H9 (cell line): ENCODE measurements at regions not wholly inside any gene's neighbourhood (a gene's known extent, or its start where the extent isn't known, plus 50 kb on each side); places are given as distances from the start of the nearest gene placed in this dataset.

Experiments
- DNase-seq: peaks from one replicate; pipeline ENCODE4 v3.0.0-alpha.2; 2017
- H2AFZ ChIP-seq: one replicate; pipeline ENCODE4 v1.6.1; 2013; ENCODE audit warnings: mild to moderate bottlenecking, low read length, control low read depth, moderate library complexity
- H2AK5ac ChIP-seq: 2 replicates; pipeline ENCODE4 v1.6.1; 2013; ENCODE audit warnings: low read length, control low read depth, mixed read lengths; ENCODE audit not compliant: insufficient read length
- H2BK120ac ChIP-seq: one replicate; pipeline ENCODE4 v1.6.1; 2013; ENCODE audit warnings: low read depth, mild to moderate bottlenecking, low read length, control low read depth, inconsistent platforms; ENCODE audit not compliant: poor library complexity, severe bottlenecking
- H2BK12ac ChIP-seq: 2 replicates; pipeline ENCODE4 v1.6.1; 2013; ENCODE audit warnings: low read length, control low read depth, mixed read lengths, low read depth; ENCODE audit not compliant: insufficient read length
- H2BK15ac ChIP-seq: 2 replicates; pipeline ENCODE4 v1.6.1; 2013; ENCODE audit warnings: low read depth, low read length, control low read depth
- H2BK20ac ChIP-seq: one replicate; pipeline ENCODE4 v1.6.1; 2013; ENCODE audit warnings: low read depth, mild to moderate bottlenecking, low read length, control low read depth, inconsistent platforms; ENCODE audit not compliant: poor library complexity, severe bottlenecking
- H2BK5ac ChIP-seq: 2 replicates; pipeline ENCODE4 v1.6.1; 2013; ENCODE audit warnings: low read length, control low read depth, mixed read lengths; ENCODE audit not compliant: insufficient read length
- H3K14ac ChIP-seq: 2 replicates; pipeline ENCODE4 v1.6.1; 2013; ENCODE audit warnings: low read length, control low read depth; ENCODE audit not compliant: insufficient read depth
- H3K18ac ChIP-seq: 2 replicates; pipeline ENCODE4 v1.6.1; 2013; ENCODE audit warnings: low read depth, mild to moderate bottlenecking, mixed read lengths, low read length, control low read depth; ENCODE audit not compliant: insufficient read length
- H3K23ac ChIP-seq: 2 replicates; pipeline ENCODE4 v1.6.1; 2013; ENCODE audit warnings: low read length, control low read depth, mixed read lengths, low read depth; ENCODE audit not compliant: insufficient read length
- H3K23me2 ChIP-seq: 2 replicates; pipeline ENCODE4 v1.6.1; 2013; ENCODE audit warnings: low read depth, mild to moderate bottlenecking, mixed read lengths, low read length, control low read depth; ENCODE audit not compliant: insufficient read length, poor library complexity, severe bottlenecking
- H3K27ac ChIP-seq: 2 replicates; pipeline ENCODE4 v1.5.1; 2013; ENCODE audit warnings: low read length, control low read depth, mixed read lengths, low read depth; ENCODE audit not compliant: insufficient read length
- H3K27me3 ChIP-seq: 2 replicates; pipeline ENCODE4 v1.6.1; 2013; ENCODE audit warnings: low read length, control low read depth, inconsistent platforms; ENCODE audit not compliant: insufficient read depth
- H3K4ac ChIP-seq: 2 replicates; pipeline ENCODE4 v1.6.1; 2013; ENCODE audit warnings: low read depth, mild to moderate bottlenecking, control low read depth, inconsistent platforms, low read length, moderate library complexity
- H3K4me1 ChIP-seq: 2 replicates; pipeline ENCODE4 v1.6.1; 2013; ENCODE audit warnings: low read length, control low read depth, inconsistent platforms; ENCODE audit not compliant: insufficient read depth
- H3K4me2 ChIP-seq: 2 replicates; pipeline ENCODE4 v1.6.1; 2013; ENCODE audit warnings: low read length, control low read depth, mixed read lengths; ENCODE audit not compliant: insufficient read length, insufficient read depth
- H3K56ac ChIP-seq: 2 replicates; pipeline ENCODE4 v1.6.1; 2013; ENCODE audit warnings: low read depth, mild to moderate bottlenecking, mixed read lengths, low read length, control low read depth; ENCODE audit not compliant: insufficient read length
- H3K79me1 ChIP-seq: 2 replicates; pipeline ENCODE4 v1.6.1; 2013; ENCODE audit warnings: low read depth, mild to moderate bottlenecking, moderate library complexity, low read length, control low read depth, inconsistent platforms; ENCODE audit not compliant: insufficient read depth, poor library complexity, severe bottlenecking
- H3K79me2 ChIP-seq: 2 replicates; pipeline ENCODE4 v1.6.1; 2013; ENCODE audit warnings: low read length, control low read depth, inconsistent platforms; ENCODE audit not compliant: insufficient read depth
- H3K9ac ChIP-seq: 2 replicates; pipeline ENCODE4 v1.6.1; 2013; ENCODE audit warnings: low read length, control low read depth, mixed read lengths; ENCODE audit not compliant: insufficient read length; ENCODE audit errors: extremely low read depth
- H3K9me3 ChIP-seq: one replicate; pipeline ENCODE4 v1.6.1; 2013; ENCODE audit warnings: low read depth, low read length, inconsistent platforms; ENCODE audit not compliant: control insufficient read depth
- H3T11ph ChIP-seq: one replicate; pipeline ENCODE4 v1.6.1; 2013; ENCODE audit warnings: mild to moderate bottlenecking, low read length, control low read depth, inconsistent platforms
- H4K20me1 ChIP-seq: one replicate; pipeline ENCODE4 v1.6.1; 2013; ENCODE audit not compliant: control insufficient read depth, insufficient read length, insufficient read depth
- H4K5ac ChIP-seq: 2 replicates; pipeline ENCODE4 v1.6.1; 2013; ENCODE audit warnings: low read depth, mild to moderate bottlenecking, mixed read lengths, low read length, control low read depth; ENCODE audit not compliant: insufficient read length
- H4K8ac ChIP-seq: replicated peaks from 2 replicates; pipeline ENCODE4 v1.6.1; 2013; ENCODE audit warnings: low read length, control low read depth, mixed read lengths, low read depth; ENCODE audit not compliant: insufficient read length
- H4K91ac ChIP-seq: 2 replicates; pipeline ENCODE4 v1.6.1; 2013; ENCODE audit warnings: low read depth, mild to moderate bottlenecking, moderate library complexity, mixed read lengths, low read length, control low read depth; ENCODE audit not compliant: insufficient read length
- H3K27ac Mint-ChIP-seq, 3 experiments: 2 replicates in 2 of 3; 3 replicates in 1 of 3; pipeline ENCODE4 v1.8.0; 2020 to 2021; ENCODE audit warnings: mixed read lengths in 3 of 3, mild to moderate bottlenecking in 1 of 3, moderate library complexity in 1 of 3
- H3K27me3 Mint-ChIP-seq: 2 replicates; pipeline ENCODE4 v1.8.0; 2021; ENCODE audit warnings: low read depth, mild to moderate bottlenecking, moderate library complexity, mixed read lengths
- H3K36me3 Mint-ChIP-seq, 3 experiments: 2 replicates in 2 of 3; 3 replicates in 1 of 3; pipeline ENCODE4 v1.8.0; 2020 to 2021; ENCODE audit warnings: low read depth in 3 of 3, mixed read lengths in 3 of 3; ENCODE audit not compliant: insufficient read depth in 1 of 3
- H3K4me1 Mint-ChIP-seq, 2 experiments: 2 replicates each; pipeline ENCODE4 v1.8.0; 2020; ENCODE audit warnings: mixed read lengths in 2 of 2
- H3K4me3 Mint-ChIP-seq, 2 experiments: 2 replicates in 1 of 2; 3 replicates in 1 of 2; pipeline ENCODE4 v1.8.0; 2020 to 2021; ENCODE audit warnings: mild to moderate bottlenecking in 2 of 2, mixed read lengths in 2 of 2, moderate library complexity in 1 of 2
- H3K9me3 Mint-ChIP-seq, 2 experiments: 2 replicates in 1 of 2; 3 replicates in 1 of 2; pipeline ENCODE4 v1.8.0; 2020; ENCODE audit warnings: mild to moderate bottlenecking in 2 of 2, mixed read lengths in 2 of 2, moderate library complexity in 1 of 2
- TF ChIP-seq, protein P1 (sequence below): fragments of 200-600 bp; sonication (generic); conservative IDR thresholded peaks from 3 replicates; pipeline ENCODE4 v1.8.0; 2021; ENCODE audit warnings: antibody characterized with exemption, mild to moderate bottlenecking

DNA sequence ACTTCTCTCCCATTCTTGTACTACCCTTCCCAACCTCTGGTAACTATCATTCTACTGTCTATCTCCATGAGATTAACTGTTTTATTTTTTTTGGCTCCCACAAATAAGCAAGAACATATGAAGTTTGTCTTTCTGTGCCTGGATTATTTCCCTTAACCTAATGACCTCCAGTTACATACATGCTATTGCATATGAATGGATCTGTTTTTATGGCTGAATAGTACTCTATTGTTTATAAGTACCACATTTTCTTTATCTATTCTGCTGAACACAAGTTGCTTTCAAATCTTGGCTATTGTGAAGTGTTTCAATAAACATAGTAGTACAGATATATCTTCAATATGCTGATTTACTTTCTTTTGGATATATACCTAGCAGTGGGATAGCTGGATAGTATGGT, 376.6 kb upstream of the KCND2 start:
- H3K23ac ChIP-seq = no peak overlapping the region
- H4K5ac ChIP-seq = no peak overlapping the region
- Mint-ChIP-seq H3K27ac (no peak overlapping the region), H3K9me3 (peaks cover 0 to 3% of the 10 kb centered on the region in 2 experiments; a peak in 2 of 5 replicates), H3K27me3 (no peaks in the 10 kb centered on the region), H3K4me1 (0 out of 4 replicates have a peak, but pooled peaks cover 0 to 3% of the 10 kb centered on the region in 2 experiments), H3K4me3 (no peak overlapping the region), H3K36me3 (no peaks in the 10 kb centered on the region; a peak in 2 of 7 replicates)
- H2BK5ac ChIP-seq = no peak overlapping the region
- H3K27me3 ChIP-seq = no peaks in the 10 kb centered on the region
- no peaks in the 10 kb centered on the region for H3K79me2 ChIP-seq
- no peaks in the 10 kb centered on the region for H4K20me1 ChIP-seq
- no peak overlapping the region for H4K91ac ChIP-seq
- no peaks in the 10 kb centered on the region for H3K4me1 ChIP-seq
- no peak overlapping the region for H2BK12ac ChIP-seq
- no peak overlapping the region for H2BK15ac ChIP-seq
- no peak overlapping the region for H2AK5ac ChIP-seq
- no peak overlapping the region for H3K4me2 ChIP-seq
- H3K4ac ChIP-seq = no peak overlapping the region
- DNase-seq = no peak
- no peak overlapping the region for H2AFZ ChIP-seq
- H3K14ac ChIP-seq = no peak overlapping the region
- no peak overlapping the region for H3K56ac ChIP-seq
- H3K23me2 ChIP-seq = no peaks in the 10 kb centered on the region
- no peak overlapping the region for H4K8ac ChIP-seq
- H2BK120ac ChIP-seq = no peak overlapping the region
- TF ChIP-seq, protein P1, sequence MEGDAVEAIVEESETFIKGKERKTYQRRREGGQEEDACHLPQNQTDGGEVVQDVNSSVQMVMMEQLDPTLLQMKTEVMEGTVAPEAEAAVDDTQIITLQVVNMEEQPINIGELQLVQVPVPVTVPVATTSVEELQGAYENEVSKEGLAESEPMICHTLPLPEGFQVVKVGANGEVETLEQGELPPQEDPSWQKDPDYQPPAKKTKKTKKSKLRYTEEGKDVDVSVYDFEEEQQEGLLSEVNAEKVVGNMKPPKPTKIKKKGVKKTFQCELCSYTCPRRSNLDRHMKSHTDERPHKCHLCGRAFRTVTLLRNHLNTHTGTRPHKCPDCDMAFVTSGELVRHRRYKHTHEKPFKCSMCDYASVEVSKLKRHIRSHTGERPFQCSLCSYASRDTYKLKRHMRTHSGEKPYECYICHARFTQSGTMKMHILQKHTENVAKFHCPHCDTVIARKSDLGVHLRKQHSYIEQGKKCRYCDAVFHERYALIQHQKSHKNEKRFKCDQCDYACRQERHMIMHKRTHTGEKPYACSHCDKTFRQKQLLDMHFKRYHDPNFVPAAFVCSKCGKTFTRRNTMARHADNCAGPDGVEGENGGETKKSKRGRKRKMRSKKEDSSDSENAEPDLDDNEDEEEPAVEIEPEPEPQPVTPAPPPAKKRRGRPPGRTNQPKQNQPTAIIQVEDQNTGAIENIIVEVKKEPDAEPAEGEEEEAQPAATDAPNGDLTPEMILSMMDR = no peak
- H3K9ac ChIP-seq = no peak overlapping the region
- H3T11ph ChIP-seq = no peak overlapping the region
- no peaks in the 10 kb centered on the region for H3K9me3 ChIP-seq
- no peak overlapping the region for H3K18ac ChIP-seq
- H3K27ac ChIP-seq = no peak overlapping the region
- H3K79me1 ChIP-seq = no peaks in the 10 kb centered on the region
- H2BK20ac ChIP-seq = no peak overlapping the region
